GM23248 (cell line): ENCODE measurements at regions not wholly inside any gene's neighbourhood (a gene's known extent, or its start where the extent isn't known, plus 50 kb on each side); places are given as distances from the start of the nearest gene placed in this dataset.

Source experiments
- DNase-seq: peaks from one replicate; pipeline ENCODE4 v3.0.0-alpha.2; 2015
- H2AFZ ChIP-seq: fragments of 200-600 bp; sonication (generic); 2 replicates; pipeline ENCODE4 v1.6.1; 2016; ENCODE audit warnings: antibody characterized with exemption
- H3F3A ChIP-seq: fragments of 200-600 bp; sonication (generic); 2 replicates; pipeline ENCODE4 v1.6.1; 2016; ENCODE audit warnings: mild to moderate bottlenecking, antibody characterized with exemption, mixed run types; ENCODE audit not compliant: insufficient read depth
- H3K27ac ChIP-seq: fragments of 200-600 bp; sonication (generic); 2 replicates; pipeline ENCODE4 v1.5.1; 2016; ENCODE audit warnings: mild to moderate bottlenecking
- H3K27me3 ChIP-seq: fragments of 200-600 bp; sonication (generic); replicated peaks from 2 replicates; pipeline ENCODE4 v1.6.1; 2016; ENCODE audit warnings: mild to moderate bottlenecking; ENCODE audit not compliant: insufficient read depth
- H3K36me3 ChIP-seq: fragments of 200-600 bp; sonication (generic); 2 replicates; pipeline ENCODE4 v1.6.1; 2016; ENCODE audit warnings: low read depth, mild to moderate bottlenecking
- H3K4me1 ChIP-seq: fragments of 200-600 bp; sonication (generic); 2 replicates; pipeline ENCODE4 v1.6.1; 2016; ENCODE audit warnings: mild to moderate bottlenecking; ENCODE audit not compliant: insufficient read depth
- H3K4me2 ChIP-seq: fragments of 200-600 bp; sonication (generic); one replicate; pipeline ENCODE4 v1.6.1; 2016; ENCODE audit warnings: mild to moderate bottlenecking; ENCODE audit not compliant: unreplicated experiment
- H3K4me3 ChIP-seq: fragments of 200-600 bp; sonication (generic); 2 replicates; pipeline ENCODE4 v1.5.1; 2016; ENCODE audit warnings: mild to moderate bottlenecking
- H3K79me2 ChIP-seq: fragments of 200-600 bp; sonication (generic); 2 replicates; pipeline ENCODE4 v1.6.1; 2016; ENCODE audit warnings: mild to moderate bottlenecking; ENCODE audit not compliant: insufficient read depth
- H3K9ac ChIP-seq: fragments of 200-600 bp; sonication (generic); 2 replicates; pipeline ENCODE4 v1.6.1; 2016; ENCODE audit warnings: mild to moderate bottlenecking
- H3K9me2 ChIP-seq: fragments of 200-600 bp; sonication (generic); 2 replicates; pipeline ENCODE4 v1.6.1; 2016; ENCODE audit warnings: mixed run types, mild to moderate bottlenecking, moderate library complexity; ENCODE audit not compliant: insufficient read depth
- H3K9me3 ChIP-seq: fragments of 200-600 bp; sonication (generic); one replicate; pipeline ENCODE4 v1.6.1; 2017; ENCODE audit warnings: low read depth
- H4K20me1 ChIP-seq: fragments of 200-600 bp; sonication (generic); 2 replicates; pipeline ENCODE4 v1.6.0; 2016; ENCODE audit not compliant: insufficient read depth
- EZH2 ChIP-seq: fragments of 200-600 bp; sonication (generic); IDR thresholded peaks from 2 replicates; pipeline ENCODE4 v1.6.1; 2018; ENCODE audit warnings: antibody characterized with exemption, mild to moderate bottlenecking; ENCODE audit not compliant: insufficient read depth, poor library complexity, severe bottlenecking
- EZH2phosphoT487 ChIP-seq: fragments of 200-600 bp; sonication (generic); IDR thresholded peaks from 2 replicates; pipeline ENCODE4 v1.6.1; 2018; ENCODE audit warnings: antibody characterized with exemption, moderate library complexity, mild to moderate bottlenecking, low read depth; ENCODE audit not compliant: insufficient read depth
- WGBS, 2 experiments: methylation state at CpG; one replicate each; pipeline ENCODE4 v1.1.6; 2015 to 2017; ENCODE audit warnings: low lambda C conversion rate in 2 of 2, low coverage in 1 of 2; ENCODE audit errors: missing lambda C conversion rate in 2 of 2; 5-methylcytosine and 5-hydroxymethylcytosine counted together
- in situ Hi-C: fragments of 300-500 bp; cut with MboI; formaldehyde crosslinking; loops from 2 replicates; pipeline ENCODE4 v1.15.0; 2020

DNA sequence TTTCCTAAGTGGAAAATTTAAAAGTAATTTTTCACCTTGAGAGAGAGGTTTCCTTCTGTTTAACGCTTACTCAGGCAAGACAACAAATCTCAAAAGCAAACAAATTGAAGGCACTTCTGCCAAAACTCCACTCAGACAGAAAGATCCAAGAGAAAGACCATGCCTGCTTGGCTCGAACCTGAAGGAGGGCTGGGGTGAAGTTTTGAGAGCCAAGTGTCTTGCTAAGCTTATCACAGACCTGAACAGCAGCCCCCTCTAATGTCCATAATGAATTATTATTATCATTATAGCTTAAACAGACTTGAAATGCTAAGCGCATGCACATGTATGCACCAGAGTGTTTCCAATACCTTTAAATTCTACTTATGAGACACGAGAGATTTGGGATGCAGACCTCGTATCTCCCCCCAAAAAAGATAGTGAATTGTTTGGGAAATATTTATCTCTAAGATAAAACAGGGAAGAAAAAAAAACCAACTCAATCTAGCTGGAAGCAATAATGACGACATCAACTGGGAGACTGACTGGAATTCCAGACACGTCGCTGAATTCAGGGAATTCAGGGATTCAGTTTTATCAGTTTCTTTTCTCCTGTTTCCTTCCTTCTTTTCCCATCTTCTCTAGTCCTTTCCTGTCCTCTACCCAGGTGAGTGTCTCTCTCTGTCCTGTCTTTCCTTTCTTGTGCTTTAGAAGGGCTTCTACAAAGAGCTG is 473.2 kb downstream of the RBFOX1 start:
- in situ Hi-C loops, result no loop called here
- H3K9ac ChIP-seq, result no peak overlapping the region
- no peak for TF ChIP-seq EZH2phosphoT487
- no peak for TF ChIP-seq EZH2
- no peaks in the 10 kb centered on the region for H3K36me3 ChIP-seq
- WGBS, 2 experiments, result 17 to 22% methylated on average over 8 of the region's 8 CpGs
- H3K4me2 ChIP-seq, result no peak overlapping the region
- no peak overlapping the region for H3K4me3 ChIP-seq
- H4K20me1 ChIP-seq, result no peaks in the 10 kb centered on the region
- no peaks in the 10 kb centered on the region for H3K4me1 ChIP-seq
- H3K27me3 ChIP-seq, result no peaks in the 10 kb centered on the region
- no peaks in the 10 kb centered on the region for H3K9me2 ChIP-seq
- no peak for DNase-seq
- H3F3A ChIP-seq, result no peaks in the 10 kb centered on the region
- no peak overlapping the region for H3K27ac ChIP-seq
- H3K9me3 ChIP-seq, result no peaks in the 10 kb centered on the region
- H2AFZ ChIP-seq, result no peak overlapping the region
- no peaks in the 10 kb centered on the region for H3K79me2 ChIP-seq

DNA sequence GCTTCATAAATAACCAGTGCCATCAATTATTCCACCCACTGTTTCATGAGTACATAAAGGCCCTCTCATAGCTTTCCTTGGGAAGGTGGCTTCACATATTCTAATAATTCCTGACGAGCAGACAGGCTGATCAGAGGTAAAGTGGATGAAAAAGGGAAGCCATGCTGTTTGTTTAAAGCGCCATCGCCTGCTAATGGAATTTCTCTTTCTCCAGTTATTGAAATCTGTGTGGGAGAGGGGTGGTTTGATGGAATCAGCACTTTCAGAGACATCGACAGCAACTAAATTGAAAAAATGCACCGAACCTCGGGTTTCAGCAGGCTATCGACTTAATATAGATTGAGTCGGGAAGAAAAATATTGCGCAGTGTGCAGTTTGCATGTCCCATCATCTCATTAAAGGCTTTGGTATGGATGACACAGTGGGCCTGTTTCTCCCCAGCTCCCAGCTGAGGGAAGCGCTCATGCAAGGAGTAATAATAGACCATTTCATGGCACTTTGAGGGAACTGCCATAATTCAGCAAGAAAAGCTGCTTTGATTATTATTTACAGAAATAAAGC is 472.1 kb downstream of the RBFOX1 start:
- Histone ChIP-seq H3K4me2 (no peak overlapping the region), H3K36me3 (no peaks in the 10 kb centered on the region), H3K9me2 (no peaks in the 10 kb centered on the region), H3K4me3 (no peak overlapping the region), H3K9ac (no peak overlapping the region), H3F3A (no peaks in the 10 kb centered on the region), H3K4me1 (no peaks in the 10 kb centered on the region), H4K20me1 (no peaks in the 10 kb centered on the region), H3K27ac (no peak overlapping the region), H3K9me3 (no peaks in the 10 kb centered on the region), H3K79me2 (no peaks in the 10 kb centered on the region), H2AFZ (no peak overlapping the region), H3K27me3 (no peaks in the 10 kb centered on the region)
- TF ChIP-seq EZH2, result no peak
- no peak for TF ChIP-seq EZH2phosphoT487
- in situ Hi-C loops, result no loop called here
- WGBS, 2 experiments, result 26 to 28% methylated on average over 10 of the region's 10 CpGs
- DNase-seq, result no peak

DNA sequence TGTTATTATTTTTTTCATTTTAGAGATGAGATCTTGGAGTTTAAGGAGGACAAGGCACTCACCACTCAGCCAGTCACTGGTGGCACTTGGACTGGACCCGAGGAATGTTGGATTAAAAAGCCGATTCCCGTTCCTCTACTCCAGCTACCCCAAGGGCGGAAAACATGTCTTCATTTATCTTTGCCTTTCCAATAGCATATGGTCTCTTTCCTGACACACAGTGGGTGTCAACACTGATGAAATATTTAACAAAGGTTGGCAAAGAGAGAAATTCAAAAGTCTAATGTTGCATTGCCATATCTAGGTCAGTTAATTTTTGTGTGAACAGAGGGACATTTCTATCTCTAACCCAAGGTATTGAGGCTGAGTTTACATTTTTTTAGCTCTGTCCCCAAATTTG is 459.7 kb downstream of the RBFOX1 start:
- no peak for TF ChIP-seq EZH2
- TF ChIP-seq EZH2phosphoT487, result no peak
- H3K36me3 ChIP-seq, result no peaks in the 10 kb centered on the region
- H3K27ac ChIP-seq, result no peak overlapping the region
- H4K20me1 ChIP-seq, result no peaks in the 10 kb centered on the region
- no peaks in the 10 kb centered on the region for H3F3A ChIP-seq
- H2AFZ ChIP-seq, result no peak overlapping the region
- H3K9me3 ChIP-seq, result no peaks in the 10 kb centered on the region
- WGBS, 2 experiments, result 19 to 31% methylated on average over 4 of the region's 4 CpGs
- no peaks in the 10 kb centered on the region for H3K79me2 ChIP-seq
- H3K4me1 ChIP-seq, result no peaks in the 10 kb centered on the region
- H3K9ac ChIP-seq, result no peak overlapping the region
- in situ Hi-C loops, result no loop called here
- H3K4me2 ChIP-seq, result no peak overlapping the region
- no peaks in the 10 kb centered on the region for H3K27me3 ChIP-seq
- DNase-seq, result no peak
- no peak overlapping the region for H3K4me3 ChIP-seq
- no peaks in the 10 kb centered on the region for H3K9me2 ChIP-seq

DNA sequence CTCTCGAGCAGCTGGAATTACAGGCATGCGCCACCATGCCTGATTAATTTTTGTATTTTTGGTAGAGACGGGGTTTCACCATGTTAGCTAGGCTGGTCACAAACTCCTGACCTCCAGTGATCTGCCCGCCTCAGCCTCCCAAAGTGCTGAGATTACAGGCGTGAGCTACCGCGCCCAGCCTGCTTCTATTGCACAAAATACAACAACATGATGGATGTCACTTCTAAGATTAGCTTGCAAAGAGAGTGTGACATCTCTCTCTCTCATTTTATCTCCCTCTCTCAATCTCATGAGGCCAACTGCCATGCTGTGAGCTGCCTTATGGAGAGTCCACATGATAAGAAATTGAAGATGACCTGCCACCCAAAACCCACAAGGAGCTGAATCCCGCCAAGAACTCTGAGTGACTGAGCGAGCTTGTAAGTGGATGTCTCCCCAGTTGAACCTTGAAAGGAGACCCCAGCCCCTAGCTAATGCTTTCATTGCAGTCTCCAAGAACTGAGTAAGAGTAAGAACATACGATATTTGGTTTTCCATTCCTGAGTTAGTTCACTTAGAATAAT is 458.5 kb downstream of the RBFOX1 start:
- Histone ChIP-seq H3K79me2 (no peaks in the 10 kb centered on the region), H3F3A (no peaks in the 10 kb centered on the region), H3K27me3 (no peaks in the 10 kb centered on the region), H3K9me3 (no peaks in the 10 kb centered on the region), H3K4me3 (no peak overlapping the region), H3K4me1 (no peaks in the 10 kb centered on the region), H3K4me2 (no peak overlapping the region), H3K27ac (no peak overlapping the region), H3K36me3 (no peaks in the 10 kb centered on the region), H4K20me1 (no peaks in the 10 kb centered on the region), H3K9ac (no peak overlapping the region), H3K9me2 (no peaks in the 10 kb centered on the region), H2AFZ (no peak overlapping the region)
- TF ChIP-seq EZH2phosphoT487 (no peak), EZH2 (no peak)
- 29 to 37% methylated on average over 10 of the region's 10 CpGs for WGBS, 2 experiments
- in situ Hi-C loops, result no loop called here
- DNase-seq, result no peak
